GM12865 (cell line): ENCODE measurements at regions not wholly inside any gene's neighbourhood (a gene's known extent, or its start where the extent isn't known, plus 50 kb on each side); places are given as distances from the start of the nearest gene placed in this dataset.

Source experiments
- DNase-seq: peaks from one replicate; pipeline ENCODE4 v3.0.0; 2010; ENCODE audit warnings: low read depth
- H3K4me3 ChIP-seq: 2 replicates; pipeline ENCODE4 v1.5.1; 2011; ENCODE audit warnings: mild to moderate bottlenecking, low read depth, low read length, control low read depth
- CTCF ChIP-seq: IDR thresholded peaks from 2 replicates; pipeline ENCODE4 v1.5.1; 2011; ENCODE audit warnings: low read length, control low read depth, low read depth, inconsistent platforms; ENCODE audit not compliant: insufficient read depth; ENCODE audit errors: missing control alignments

GRCh38 chr20:24789877-24790276 is 159.2 kb upstream of the CST7 start:
- no peak for TF ChIP-seq CTCF
- H3K4me3 ChIP-seq, result no peak overlapping the region
- DNase-seq, result no peak

- no peak overlapping the region for H3K4me3 ChIP-seq
- no peak for TF ChIP-seq CTCF
- no peak for DNase-seq
Measured at GRCh38 chr20:24790746-24791283, 158.3 kb upstream of the CST7 start.

GRCh38 chr20:24791953-24792352 is 157.1 kb upstream of the CST7 start:
- no peak overlapping the region for H3K4me3 ChIP-seq
- no peak for DNase-seq
- TF ChIP-seq CTCF, result no peak

- no peak overlapping the region for H3K4me3 ChIP-seq
- DNase-seq, result no peak
- TF ChIP-seq CTCF, result no peak
Measured at GRCh38 chr20:24792641-24793495, 156.2 kb upstream of the CST7 start.

- no peak for DNase-seq
Measured at GRCh38 chr20:24795436-24795835, 153.6 kb upstream of the CST7 start.

GRCh38 chr20:24796236-24796635 is 152.8 kb upstream of the CST7 start:
- no peak overlapping the region for H3K4me3 ChIP-seq
- no peak for DNase-seq
- no peak for TF ChIP-seq CTCF

More at GRCh38 chr20:24795436-24795835, 153.6 kb upstream of the CST7 start:
- TF ChIP-seq CTCF, result no peak
- H3K4me3 ChIP-seq, result no peak overlapping the region

- no peak overlapping the region for H3K4me3 ChIP-seq
- TF ChIP-seq CTCF, result no peak
- DNase-seq, result no peak
Measured at GRCh38 chr20:24797113-24797512, 152.0 kb upstream of the CST7 start.
